Thyroid gland (tissue), 4 donors: ENCODE measurements at regions not wholly inside any gene's neighbourhood (a gene's known extent, or its start where the extent isn't known, plus 50 kb on each side); places are given as distances from the start of the nearest gene placed in this dataset.

Source experiments
- CTCF ChIP-seq, 6 experiments: fragments of 200-600 bp in 3 of 6; fragments of 450-650 bp in 3 of 6; sonication (generic) in 3 of 6; IDR thresholded peaks; one replicate each; pipeline ENCODE4 v1.5.1; 2016 to 2019; ENCODE audit warnings: antibody characterized with exemption in 6 of 6, mild to moderate bottlenecking in 2 of 6, inconsistent platforms in 1 of 6, moderate library complexity in 1 of 6
- POLR2A ChIP-seq, 2 donors: fragments of 450-650 bp; IDR thresholded peaks; one replicate each; pipeline ENCODE4 v1.6.1; 2017; ENCODE audit warnings: antibody characterized with exemption in 2 of 2, mild to moderate bottlenecking in 2 of 2, moderate library complexity in 1 of 2

- TF ChIP-seq CTCF (IDR thresholded peaks at IDR 0.05), result no peak
- no peak for TF ChIP-seq POLR2A (IDR thresholded peaks at IDR 0.05)
Measured at GRCh38 chr1:10854856-10855459, 58.5 kb upstream of the CASZ1 start.
